Erythroblast (primary cell): ENCODE measurements at regions not wholly inside any gene's neighbourhood (a gene's known extent, or its start where the extent isn't known, plus 50 kb on each side); places are given as distances from the start of the nearest gene placed in this dataset.

Experiments
- DNase-seq, 2 experiments: peaks; one replicate each; lab custom pipeline; 2025; lab: John Stamatoyannopoulos, UW
- GATA1 ChIP-seq: IDR thresholded peaks from 2 replicates; pipeline ENCODE4 v1.6.1; 2011; ENCODE audit warnings: low read depth, mild to moderate bottlenecking, control low read depth, low read length, moderate library complexity
- POLR2A ChIP-seq: IDR thresholded peaks from 2 replicates; pipeline ENCODE4 v1.6.1; 2011; ENCODE audit warnings: mild to moderate bottlenecking, low read length

- no peak for DNase-seq
- no peak for TF ChIP-seq GATA1
- no peak for TF ChIP-seq POLR2A
Measured at GRCh38 chr10:130545697-130546096, 409.5 kb downstream of the GLRX3 start.

DNA sequence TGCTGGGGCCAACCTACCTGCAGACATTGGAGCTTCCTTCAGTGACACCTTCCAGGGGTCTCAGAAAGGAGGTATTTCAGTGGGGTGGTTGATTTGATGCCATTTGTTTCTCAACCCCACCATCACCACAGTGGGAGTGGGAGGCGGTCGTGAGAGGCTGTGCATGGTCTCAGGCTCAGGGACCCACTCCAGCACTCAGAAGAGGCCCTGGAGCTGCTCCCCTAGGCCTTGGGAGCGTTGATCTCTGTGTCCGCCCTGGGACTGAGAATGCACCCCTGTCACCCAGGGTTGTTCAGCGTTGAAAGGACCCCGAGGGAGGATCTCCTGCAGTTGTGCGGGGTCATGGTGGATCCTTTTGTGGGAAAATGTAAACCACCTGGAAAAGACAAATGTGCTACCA is 410.6 kb downstream of the GLRX3 start:
- no peak for TF ChIP-seq GATA1
- no peak for TF ChIP-seq POLR2A
- DNase-seq: no peak

- no peak for DNase-seq
- no peak for TF ChIP-seq GATA1
Measured at GRCh38 chr10:130547368-130547767, 411.2 kb downstream of the GLRX3 start.

- DNase-seq: no peak
- TF ChIP-seq POLR2A: no peak
- TF ChIP-seq GATA1: no peak
Measured at GRCh38 chr10:130550952-130551674, 414.9 kb downstream of the GLRX3 start.

DNA sequence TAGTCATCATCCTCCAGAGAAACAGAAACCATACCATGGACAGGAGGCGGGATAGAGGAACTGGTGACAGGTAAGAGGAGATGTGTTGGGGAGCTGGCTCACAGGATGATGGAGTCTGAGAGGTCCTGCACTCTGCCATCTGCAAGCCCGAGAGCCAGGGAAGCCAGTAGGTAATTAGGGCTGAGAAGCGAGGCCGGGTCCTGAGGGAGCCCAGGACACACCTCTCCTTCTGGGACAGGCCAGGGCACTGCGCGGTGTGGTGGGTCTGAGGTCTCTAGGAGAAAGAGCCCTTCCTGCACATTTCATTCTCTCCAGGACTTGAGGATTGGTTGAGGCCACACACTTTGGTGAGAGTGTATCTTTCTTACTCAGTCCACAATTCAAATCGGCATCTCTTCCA is 415.5 kb downstream of the GLRX3 start:
- TF ChIP-seq GATA1: no peak
- TF ChIP-seq POLR2A: no peak

GRCh38 chr10:130553826-130554225 is 417.6 kb downstream of the GLRX3 start:
- TF ChIP-seq POLR2A: no peak
- no peak for TF ChIP-seq GATA1
- no peak for DNase-seq

More for the DNA sequence above, 415.5 kb downstream of the GLRX3 start:
- no peak for DNase-seq

GRCh38 chr10:130554701-130555410 is 418.7 kb downstream of the GLRX3 start:
- TF ChIP-seq POLR2A: no peak
- TF ChIP-seq GATA1: no peak
- DNase-seq: no peak

DNA sequence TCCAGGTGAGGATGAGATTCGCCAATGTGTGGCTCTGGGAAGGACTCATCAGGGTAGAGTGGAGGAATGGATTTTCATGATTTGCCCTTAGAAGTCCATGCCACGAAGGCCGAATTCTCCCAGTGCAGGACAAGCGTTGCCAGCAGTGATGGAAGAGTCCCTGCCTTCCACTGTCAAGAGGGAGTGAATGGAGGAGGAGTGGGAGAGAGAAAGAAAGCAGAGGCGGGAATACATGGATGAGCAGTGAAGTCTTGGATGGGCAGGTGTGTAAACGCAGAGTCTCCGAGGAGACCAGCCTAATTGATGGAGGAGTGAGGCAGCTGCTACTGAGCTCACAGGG is 419.2 kb downstream of the GLRX3 start:
- no peak for DNase-seq
- TF ChIP-seq GATA1: no peak
- no peak for TF ChIP-seq POLR2A

GRCh38 chr10:130557181-130557845 is 421.1 kb downstream of the GLRX3 start:
- TF ChIP-seq GATA1 (no peak), POLR2A (no peak)
- no peak for DNase-seq

DNA sequence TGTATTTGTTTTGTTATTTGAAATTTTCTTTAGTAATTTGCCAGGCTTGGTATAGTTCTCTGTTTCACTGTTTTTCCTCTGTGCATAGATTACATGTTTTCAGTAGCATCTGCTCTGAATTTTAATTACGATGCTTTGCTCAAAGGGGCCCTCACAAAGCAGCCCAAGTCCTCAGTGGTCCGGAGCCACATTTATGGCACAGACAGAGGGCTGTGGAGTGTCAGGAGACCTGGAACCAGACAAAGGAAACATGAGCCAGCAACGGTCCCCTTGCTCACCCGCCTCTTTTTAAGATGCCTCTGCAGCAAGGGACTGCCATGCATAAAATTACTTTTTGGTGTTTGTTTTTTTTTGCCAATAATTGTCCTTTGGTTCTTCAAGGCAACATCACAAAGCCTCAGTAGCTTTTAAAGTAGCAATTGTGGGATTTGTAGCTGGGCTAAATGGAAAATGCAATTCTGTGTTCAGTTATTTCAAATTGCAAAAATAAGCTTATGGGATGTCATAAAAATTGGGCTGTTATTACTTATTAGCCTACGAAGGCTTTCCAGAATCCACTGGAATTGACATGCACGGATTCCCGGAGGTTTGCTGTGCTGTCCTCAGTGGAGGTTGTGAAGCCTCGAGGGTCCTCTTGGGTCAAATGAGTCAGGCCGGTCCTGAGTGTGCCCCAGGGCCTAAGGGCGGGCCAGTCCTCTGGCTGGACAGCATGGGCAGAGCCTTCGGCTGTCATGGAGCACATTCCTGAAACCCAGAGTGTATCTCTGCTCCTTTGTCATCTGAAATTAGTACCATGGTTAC is 422.8 kb downstream of the GLRX3 start:
- TF ChIP-seq GATA1 (no peak), POLR2A (no peak)
- no peak for DNase-seq

GRCh38 chr10:130559547-130559880 is 423.3 kb downstream of the GLRX3 start:
- no peak for DNase-seq
- TF ChIP-seq GATA1: no peak
- no peak for TF ChIP-seq POLR2A

DNA sequence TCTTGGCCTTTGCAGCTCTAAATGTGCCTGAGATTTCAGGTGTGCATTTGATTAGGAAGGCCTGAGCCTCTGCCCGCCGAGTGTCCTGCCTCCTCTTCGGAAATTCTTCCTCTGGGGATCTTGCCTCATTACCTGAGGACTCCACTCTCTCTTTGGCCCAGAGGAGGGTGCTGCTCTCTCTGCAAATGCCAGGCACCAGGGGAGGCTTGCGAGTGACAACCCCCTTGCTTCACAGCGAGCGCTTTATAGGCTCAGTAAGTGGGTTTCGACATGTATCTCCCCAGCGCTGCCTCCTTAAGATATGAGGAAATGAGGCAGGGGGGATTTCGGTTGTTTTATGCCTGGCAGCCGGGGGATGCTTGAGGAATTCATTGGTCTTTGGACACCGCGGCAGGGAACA is 423.9 kb downstream of the GLRX3 start:
- DNase-seq: no peak
- no peak for TF ChIP-seq POLR2A

DNA sequence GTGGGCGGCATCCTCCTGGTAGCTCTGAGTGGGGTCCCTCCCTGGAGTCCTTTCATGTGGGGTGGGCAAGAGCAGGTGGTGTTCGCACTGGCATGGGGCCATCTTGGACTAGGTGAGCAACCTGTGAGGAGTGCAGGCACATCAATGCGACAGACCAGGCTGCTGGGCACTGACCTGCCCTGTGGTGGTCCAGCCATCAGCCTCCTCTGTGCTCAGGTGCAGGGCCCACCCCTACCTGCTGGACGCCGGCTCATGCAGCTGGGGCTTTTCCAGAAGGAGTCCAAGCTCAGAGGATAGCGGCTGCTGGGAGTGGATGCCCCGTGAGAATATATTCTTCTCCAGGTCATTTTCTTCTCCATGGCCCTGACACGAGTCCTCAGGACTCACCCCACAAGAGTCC is 424.4 kb downstream of the GLRX3 start:
- DNase-seq: no peak
- TF ChIP-seq GATA1: no peak
- no peak for TF ChIP-seq POLR2A

DNA sequence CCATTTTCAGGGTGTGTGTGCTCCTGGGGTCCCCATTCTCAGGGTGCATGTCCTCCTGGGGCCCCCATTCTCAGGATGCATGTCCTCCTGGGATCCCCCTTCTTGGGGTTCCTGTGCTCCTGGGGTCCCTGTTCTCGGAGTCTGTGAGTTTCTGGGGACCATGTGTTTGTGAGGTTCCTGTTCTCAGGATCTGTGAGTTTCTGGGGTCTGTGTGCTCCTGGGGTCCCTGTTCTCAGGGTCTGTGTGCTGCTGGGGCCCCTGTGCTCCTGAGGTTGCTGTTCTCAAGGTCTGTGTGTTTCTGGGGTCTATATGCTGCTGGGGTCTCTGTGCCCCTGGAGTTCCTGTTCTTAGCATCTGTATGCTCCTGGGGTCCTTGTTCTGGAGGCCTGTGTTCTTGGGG is 425.5 kb downstream of the GLRX3 start:
- TF ChIP-seq POLR2A (no peak), GATA1 (no peak)
- DNase-seq: no peak
